GM10266 (cell line): ENCODE measurements at regions not wholly inside any gene's neighbourhood (a gene's known extent, or its start where the extent isn't known, plus 50 kb on each side); places are given as distances from the start of the nearest gene placed in this dataset.
"Not testable (repeated sequence)": the region's sequence is repeated elsewhere in the genome, so short reads cannot be mapped to it uniquely, and the experiment has no call there.

Source experiments
- DNase-seq: peaks from one replicate; pipeline ENCODE4 v3.0.0; 2012; ENCODE audit errors: extremely low spot score
- CTCF ChIP-seq: IDR thresholded peaks from 2 replicates; pipeline ENCODE4 v1.5.1; 2012; ENCODE audit warnings: mild to moderate bottlenecking, low read depth; ENCODE audit not compliant: control insufficient read depth, insufficient read depth; ENCODE audit errors: missing control alignments

- TF ChIP-seq CTCF, result no peak
- no peak for DNase-seq
These were observed 332.6 kb downstream of the AEBP2 start for GRCh38 chr12:19771858-19772257.

GRCh38 chr12:19772776-19773175 is 333.5 kb downstream of the AEBP2 start:
- TF ChIP-seq CTCF, result no peak
- no peak for DNase-seq

GRCh38 chr12:19775241-19775640 is 335.9 kb downstream of the AEBP2 start:
- DNase-seq, result no peak
- no peak for TF ChIP-seq CTCF

- not testable (repeated sequence) for DNase-seq
These were observed 336.7 kb downstream of the AEBP2 start for GRCh38 chr12:19775976-19776375.

GRCh38 chr12:19778172-19778571 is 338.9 kb downstream of the AEBP2 start:
- no peak for DNase-seq
- no peak for TF ChIP-seq CTCF

GRCh38 chr12:19778797-19779196 is 339.5 kb downstream of the AEBP2 start:
- no peak for TF ChIP-seq CTCF

GRCh38 chr12:19779395-19780056 is 340.2 kb downstream of the AEBP2 start:
- DNase-seq, result no peak
- TF ChIP-seq CTCF, result no peak

More at GRCh38 chr12:19778797-19779196, 339.5 kb downstream of the AEBP2 start:
- no peak for DNase-seq

GRCh38 chr12:19780460-19780859 is 341.2 kb downstream of the AEBP2 start:
- TF ChIP-seq CTCF, result no peak
- no peak for DNase-seq
